ENCODE measurements at regions not wholly inside any gene's neighbourhood (a gene's known extent, or its start where the extent isn't known, plus 50 kb on each side); places are given as distances from the start of the nearest gene placed in this dataset.
A peak's percentile ranks its signal among the peaks of the same experiment; 100 is the strongest.

- no peak for TF ChIP-seq EZH2 (IDR thresholded peaks at IDR 0.05; ENCODE audit: borderline replicate concordance, low read depth, low read length, severe bottlenecking)
- Histone ChIP-seq H3K36me3 (ENCODE audit: insufficient read depth, low read length) (no peaks in the 10 kb centered on the region), H3K9me3 (ENCODE audit: insufficient read depth, low read length, severe bottlenecking) (no peaks in the 10 kb centered on the region), H3K4me2 (ENCODE audit: insufficient read depth, low read length) (no peak overlapping the region), H3K4me3 (ENCODE audit: low read depth in 1 of 2, low read length in 2 of 2) (no peak overlapping the region), H3K27ac (ENCODE audit: low read length) (no peak overlapping the region), H3K9ac (ENCODE audit: low read depth, low read length) (no peak overlapping the region), H3K4me1 (ENCODE audit: insufficient read depth, low read length) (no peaks in the 10 kb centered on the region), H2AFZ (ENCODE audit: low read depth, low read length) (no peak overlapping the region), H3K79me2 (ENCODE audit: insufficient read depth, low read length) (no peaks in the 10 kb centered on the region), H4K20me1 (ENCODE audit: insufficient read depth, low read length) (no peaks in the 10 kb centered on the region), H3K27me3 (ENCODE audit: insufficient read depth, low read length, poor library complexity) (no peaks in the 10 kb centered on the region)
- DNase-seq (no peak), ATAC-seq (ENCODE audit: insufficient read depth, low read depth) (no peak)
Measured at GRCh38 chr1:91171898-91172297, 150.1 kb upstream of the ZNF644 start.

- H3K36me3 ChIP-seq (ENCODE audit: insufficient read depth, low read length), result no peaks in the 10 kb centered on the region
- H3K9ac ChIP-seq (ENCODE audit: low read depth, low read length), result no peak overlapping the region
- TF ChIP-seq CTCF (IDR thresholded peaks at IDR 0.05; ENCODE audit: borderline replicate concordance, extremely low read depth, low read length, poor library complexity, severe bottlenecking) (no peak), EZH2 (IDR thresholded peaks at IDR 0.05; ENCODE audit: borderline replicate concordance, low read depth, low read length, severe bottlenecking) (no peak)
- H3K27me3 ChIP-seq (ENCODE audit: insufficient read depth, low read length, poor library complexity), result no peaks in the 10 kb centered on the region
- H2AFZ ChIP-seq (ENCODE audit: low read depth, low read length), result no peak overlapping the region
- no peak for DNase-seq
- no peaks in the 10 kb centered on the region for H3K79me2 ChIP-seq (ENCODE audit: insufficient read depth, low read length)
- H3K4me1 ChIP-seq (ENCODE audit: insufficient read depth, low read length), result no peaks in the 10 kb centered on the region
- no peak overlapping the region for H3K4me3 ChIP-seq (ENCODE audit: low read depth in 1 of 2, low read length in 2 of 2)
- H4K20me1 ChIP-seq (ENCODE audit: insufficient read depth, low read length), result no peaks in the 10 kb centered on the region
- no peak overlapping the region for H3K4me2 ChIP-seq (ENCODE audit: insufficient read depth, low read length)
- no peak for ATAC-seq (ENCODE audit: insufficient read depth, low read depth)
- no peaks in the 10 kb centered on the region for H3K9me3 ChIP-seq (ENCODE audit: insufficient read depth, low read length, severe bottlenecking)
- H3K27ac ChIP-seq (ENCODE audit: low read length), result no peak overlapping the region
Measured at GRCh38 chr1:91170571-91170970, 148.7 kb upstream of the ZNF644 start.

GRCh38 chr1:91166106-91166712 is 144.4 kb upstream of the ZNF644 start:
- H3K9me3 ChIP-seq (ENCODE audit: insufficient read depth, low read length, severe bottlenecking), result no peaks in the 10 kb centered on the region
- no peak overlapping the region for H3K9ac ChIP-seq (ENCODE audit: low read depth, low read length)
- peaks cover 11% of the 10 kb centered on the region for H3K4me1 ChIP-seq (ENCODE audit: insufficient read depth, low read length)
- peak; percentile 73 for ATAC-seq (ENCODE audit: insufficient read depth, low read depth)
- no peaks in the 10 kb centered on the region for H3K79me2 ChIP-seq (ENCODE audit: insufficient read depth, low read length)
- no peaks in the 10 kb centered on the region for H4K20me1 ChIP-seq (ENCODE audit: insufficient read depth, low read length)
- no peaks in the 10 kb centered on the region for H3K27me3 ChIP-seq (ENCODE audit: insufficient read depth, low read length, poor library complexity)
- H3K27ac ChIP-seq (ENCODE audit: low read length), result no peak overlapping the region
- TF ChIP-seq EZH2 (IDR thresholded peaks at IDR 0.05; ENCODE audit: borderline replicate concordance, low read depth, low read length, severe bottlenecking), result no peak
- TF ChIP-seq CTCF (IDR thresholded peaks at IDR 0.05; ENCODE audit: borderline replicate concordance, extremely low read depth, low read length, poor library complexity, severe bottlenecking), result peak; percentile 86
- no peaks in the 10 kb centered on the region for H3K36me3 ChIP-seq (ENCODE audit: insufficient read depth, low read length)
- peak overlapping the region; percentile 21; the same call in 1 of the 2 replicates for H2AFZ ChIP-seq (ENCODE audit: low read depth, low read length)
- no peak overlapping the region for H3K4me2 ChIP-seq (ENCODE audit: insufficient read depth, low read length)
- no peak overlapping the region for H3K4me3 ChIP-seq (ENCODE audit: low read depth in 1 of 2, low read length in 2 of 2)
- DNase-seq, result peak; percentile 62

- Histone ChIP-seq H3K27ac (ENCODE audit: low read length) (no peak overlapping the region), H4K20me1 (ENCODE audit: insufficient read depth, low read length) (no peaks in the 10 kb centered on the region), H3K27me3 (ENCODE audit: insufficient read depth, low read length, poor library complexity) (no peaks in the 10 kb centered on the region), H2AFZ (ENCODE audit: low read depth, low read length) (no peak overlapping the region), H3K4me2 (ENCODE audit: insufficient read depth, low read length) (no peak overlapping the region), H3K36me3 (ENCODE audit: insufficient read depth, low read length) (no peaks in the 10 kb centered on the region), H3K4me1 (ENCODE audit: insufficient read depth, low read length) (peaks cover 12% of the 10 kb centered on the region), H3K9me3 (ENCODE audit: insufficient read depth, low read length, severe bottlenecking) (no peaks in the 10 kb centered on the region), H3K79me2 (ENCODE audit: insufficient read depth, low read length) (no peaks in the 10 kb centered on the region), H3K4me3 (ENCODE audit: low read depth in 1 of 2, low read length in 2 of 2) (no peak overlapping the region), H3K9ac (ENCODE audit: low read depth, low read length) (no peak overlapping the region)
- peak; percentile 72 for DNase-seq
- ATAC-seq (ENCODE audit: insufficient read depth, low read depth), result peak; percentile 89
- TF ChIP-seq EZH2 (IDR thresholded peaks at IDR 0.05; ENCODE audit: borderline replicate concordance, low read depth, low read length, severe bottlenecking) (no peak), CTCF (IDR thresholded peaks at IDR 0.05; ENCODE audit: borderline replicate concordance, extremely low read depth, low read length, poor library complexity, severe bottlenecking) (peak; percentile 99)
Measured at GRCh38 chr1:91165033-91165654, 143.3 kb upstream of the ZNF644 start.

Measured in DND-41 (cell line).